Panc1 (cell line): ENCODE measurements at regions not wholly inside any gene's neighbourhood (a gene's known extent, or its start where the extent isn't known, plus 50 kb on each side); places are given as distances from the start of the nearest gene placed in this dataset.
"Not testable (repeated sequence)": the region's sequence is repeated elsewhere in the genome, so short reads cannot be mapped to it uniquely, and the experiment has no call there.

Experiments used
- ATAC-seq: fragments of 200-7000 bp; cut with Tn5 transposase; 2 replicates; pipeline ENCODE4 v1.9.1; 2020; ENCODE audit warnings: mild to moderate bottlenecking, moderate library complexity
- BruUV-seq: library from RNA; stranded (reverse); fragments of 400-500 nt; replicated peaks from 2 replicates; lab custom pipeline; 2021; lab: Mats Ljungman, UMichigan
- CTCF ChIA-PET: fragments of 300-600 bp; sonication (Branson Sonifier 250); formaldehyde crosslinking; loops from one replicate; lab custom pipeline; 2022; ENCODE audit warnings: antibody characterized with exemption; lab: Charles Lee
- POLR2A ChIA-PET: fragments of 300-600 bp; sonication (Branson Sonifier 250); formaldehyde crosslinking; loops from one replicate; lab custom pipeline; 2022; ENCODE audit warnings: antibody characterized with exemption; lab: Charles Lee
- DNase-seq: peaks from one replicate; pipeline ENCODE4 v3.0.0-alpha.2; 2010; ENCODE audit warnings: low read depth, low spot score
- H3K27ac ChIP-seq: 2 replicates; pipeline ENCODE4 v1.5.1; 2011; ENCODE audit warnings: mild to moderate bottlenecking, low read length, inconsistent platforms
- H3K27me3 ChIP-seq: fragments of 200-500 bp; sonication (Bioruptor generic); 2 replicates; pipeline ENCODE4 v1.6.0; 2014; ENCODE audit warnings: low read length, inconsistent platforms; ENCODE audit not compliant: control insufficient read depth, insufficient read depth
- H3K36me3 ChIP-seq: fragments of 200-500 bp; sonication (Bioruptor generic); 2 replicates; pipeline ENCODE4 v1.5.1; 2014; ENCODE audit warnings: inconsistent platforms, mild to moderate bottlenecking, low read length, moderate library complexity; ENCODE audit not compliant: control insufficient read depth, insufficient read depth
- H3K4me1 ChIP-seq: 2 replicates; pipeline ENCODE4 v1.5.1; 2011; ENCODE audit warnings: inconsistent platforms, mild to moderate bottlenecking, low read length, moderate library complexity; ENCODE audit not compliant: control insufficient read depth, insufficient read depth
- H3K4me3 ChIP-seq, 2 experiments: 2 replicates each; pipeline ENCODE4 v1.5.1; 2011 to 2012; ENCODE audit warnings: low read depth in 2 of 2, low read length in 2 of 2, mild to moderate bottlenecking in 2 of 2, inconsistent platforms in 1 of 2, moderate library complexity in 1 of 2
- H3K9me3 ChIP-seq: fragments of 200-500 bp; sonication (Bioruptor generic); 2 replicates; pipeline ENCODE4 v1.5.1; 2014; ENCODE audit warnings: low read depth, mild to moderate bottlenecking, inconsistent platforms, low read length, moderate library complexity; ENCODE audit not compliant: control insufficient read depth, insufficient read depth
- POLR2AphosphoS5 ChIP-seq: IDR thresholded peaks from 2 replicates; pipeline ENCODE4 v1.6.1; 2012; ENCODE audit warnings: mild to moderate bottlenecking, low read depth, low read length, moderate library complexity
- SIN3A ChIP-seq: IDR thresholded peaks from 2 replicates; pipeline ENCODE4 v1.6.1; 2012; ENCODE audit warnings: low read depth, mild to moderate bottlenecking, low read length, moderate library complexity, borderline replicate concordance; ENCODE audit not compliant: insufficient read depth
- TCF7L2 ChIP-seq: IDR thresholded peaks from 2 replicates; pipeline ENCODE4 v1.6.1; 2011; ENCODE audit warnings: mild to moderate bottlenecking, low read depth, low read length, inconsistent platforms
- in situ Hi-C: cut with HindIII; loops from 2 replicates; pipeline ENCODE4 v1.10.0; 2016; ENCODE audit warnings: low sequenced_read_pairs, low pct_unique_long_range_greater_than_20kb
- intact Hi-C: fragments of 100-400 bp; cut with micrococcal nuclease; formaldehyde crosslinking; loops from one replicate; pipeline ENCODE4 v1.10.0; 2022; ENCODE audit not compliant: unreplicated experiment
- TF ChIP-seq, protein P1 (sequence below), 2 experiments: IDR thresholded peaks; 2 replicates each; pipeline ENCODE4 v1.6.1; 2011 to 2012; ENCODE audit warnings: low read depth in 2 of 2, control low read depth in 1 of 2, low read length in 1 of 2, mild to moderate bottlenecking in 1 of 2, moderate library complexity in 1 of 2; ENCODE audit not compliant: insufficient read depth in 1 of 2
- TF ChIP-seq, protein P2 (sequence below): fragments of 450-650 bp; IDR thresholded peaks from 2 replicates; pipeline ENCODE4 v1.5.1; 2017; ENCODE audit warnings: mild to moderate bottlenecking

DNA sequence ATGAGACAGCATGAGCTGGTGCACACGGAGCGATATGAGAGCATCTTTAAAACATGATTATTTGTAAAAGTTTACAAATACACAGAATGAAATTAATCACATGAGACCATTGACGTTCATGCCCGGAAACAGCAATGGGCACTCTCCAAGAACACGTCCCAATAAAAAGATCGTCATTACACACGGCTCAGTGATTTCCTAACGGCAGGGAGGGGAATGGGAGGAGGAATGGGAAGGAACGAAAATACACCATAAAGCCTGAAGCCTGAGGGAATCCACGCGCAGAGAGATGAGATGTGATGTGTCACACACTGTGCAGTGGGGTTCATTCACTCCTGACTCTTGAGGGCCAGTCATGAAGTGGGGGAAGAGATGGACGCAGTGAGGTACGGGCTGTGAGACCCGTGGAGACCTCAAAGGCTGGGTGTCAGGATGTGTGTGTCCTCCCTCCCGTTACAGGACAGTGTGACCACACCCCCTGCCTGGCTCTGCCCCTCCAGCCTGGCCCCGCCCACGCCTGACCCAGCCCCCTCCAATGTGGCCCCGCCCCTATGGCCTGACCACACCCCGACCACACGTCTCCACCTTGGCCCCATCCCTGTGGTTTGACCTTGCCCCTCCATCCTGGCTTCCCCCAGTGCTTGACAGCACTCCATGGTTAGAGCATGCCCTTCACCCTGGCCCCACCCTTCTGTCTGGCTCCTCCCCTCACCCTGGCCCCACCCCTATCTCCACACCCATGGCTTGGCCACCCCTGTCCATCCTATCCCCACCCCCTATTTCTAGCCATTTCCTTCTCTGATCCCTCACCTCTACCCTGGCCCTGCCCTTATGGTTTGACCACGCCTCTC, 270.5 kb upstream of the SFSWAP start:
- DNase-seq, intact Hi-C loops, H3K36me3 ChIP-seq, in situ Hi-C loops, H3K4me1 ChIP-seq, H3K4me3 ChIP-seq, POLR2A ChIA-PET, CTCF ChIA-PET, BruUV-seq, H3K9me3 ChIP-seq, H3K27ac ChIP-seq, H3K27me3 ChIP-seq: not testable (repeated sequence)
- ATAC-seq, result 0 out of 2 replicates have a peak, but pooled peaks have one; percentile 35

DNA sequence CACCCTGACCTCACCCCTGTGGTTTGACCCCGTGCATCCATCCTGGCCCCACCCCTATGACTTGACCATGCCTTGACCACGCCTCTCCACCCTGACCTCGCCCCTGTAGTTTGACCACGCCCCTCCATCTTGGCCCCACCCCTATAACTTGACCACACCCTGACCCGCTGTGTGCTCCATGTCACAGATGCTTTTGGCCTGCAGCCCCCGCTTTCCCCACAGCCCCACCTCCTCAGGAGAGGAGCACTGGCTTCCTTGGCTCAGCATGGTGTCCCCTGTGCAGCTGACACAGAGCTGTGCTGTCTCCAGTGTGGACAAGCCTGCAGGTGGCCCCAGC, 269.9 kb upstream of the SFSWAP start:
- Histone ChIP-seq H3K36me3 (no peaks in the 10 kb centered on the region), H3K27ac (no peak overlapping the region), H3K4me1 (no peaks in the 10 kb centered on the region), H3K4me3 (no peak overlapping the region), H3K9me3 (no peaks in the 10 kb centered on the region), H3K27me3 (no peaks in the 10 kb centered on the region; the same call in 1 of the 2 replicates)
- POLR2A ChIA-PET, result no interaction called here
- ATAC-seq (peak; percentile 24; the same call in 1 of the 2 replicates), DNase-seq (no peak)
- intact Hi-C loops (no loop called here), in situ Hi-C loops (no loop called here)
- TF ChIP-seq, protein P1, sequence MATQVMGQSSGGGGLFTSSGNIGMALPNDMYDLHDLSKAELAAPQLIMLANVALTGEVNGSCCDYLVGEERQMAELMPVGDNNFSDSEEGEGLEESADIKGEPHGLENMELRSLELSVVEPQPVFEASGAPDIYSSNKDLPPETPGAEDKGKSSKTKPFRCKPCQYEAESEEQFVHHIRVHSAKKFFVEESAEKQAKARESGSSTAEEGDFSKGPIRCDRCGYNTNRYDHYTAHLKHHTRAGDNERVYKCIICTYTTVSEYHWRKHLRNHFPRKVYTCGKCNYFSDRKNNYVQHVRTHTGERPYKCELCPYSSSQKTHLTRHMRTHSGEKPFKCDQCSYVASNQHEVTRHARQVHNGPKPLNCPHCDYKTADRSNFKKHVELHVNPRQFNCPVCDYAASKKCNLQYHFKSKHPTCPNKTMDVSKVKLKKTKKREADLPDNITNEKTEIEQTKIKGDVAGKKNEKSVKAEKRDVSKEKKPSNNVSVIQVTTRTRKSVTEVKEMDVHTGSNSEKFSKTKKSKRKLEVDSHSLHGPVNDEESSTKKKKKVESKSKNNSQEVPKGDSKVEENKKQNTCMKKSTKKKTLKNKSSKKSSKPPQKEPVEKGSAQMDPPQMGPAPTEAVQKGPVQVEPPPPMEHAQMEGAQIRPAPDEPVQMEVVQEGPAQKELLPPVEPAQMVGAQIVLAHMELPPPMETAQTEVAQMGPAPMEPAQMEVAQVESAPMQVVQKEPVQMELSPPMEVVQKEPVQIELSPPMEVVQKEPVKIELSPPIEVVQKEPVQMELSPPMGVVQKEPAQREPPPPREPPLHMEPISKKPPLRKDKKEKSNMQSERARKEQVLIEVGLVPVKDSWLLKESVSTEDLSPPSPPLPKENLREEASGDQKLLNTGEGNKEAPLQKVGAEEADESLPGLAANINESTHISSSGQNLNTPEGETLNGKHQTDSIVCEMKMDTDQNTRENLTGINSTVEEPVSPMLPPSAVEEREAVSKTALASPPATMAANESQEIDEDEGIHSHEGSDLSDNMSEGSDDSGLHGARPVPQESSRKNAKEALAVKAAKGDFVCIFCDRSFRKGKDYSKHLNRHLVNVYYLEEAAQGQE (IDR thresholded peaks at IDR 0.05; ENCODE audit: insufficient read depth in 1 of 2, low read depth in 2 of 2, low read length in 1 of 2), result no peak
- TF ChIP-seq POLR2AphosphoS5 (no peak), TCF7L2 (no peak), SIN3A (no peak)
- TF ChIP-seq, protein P2, sequence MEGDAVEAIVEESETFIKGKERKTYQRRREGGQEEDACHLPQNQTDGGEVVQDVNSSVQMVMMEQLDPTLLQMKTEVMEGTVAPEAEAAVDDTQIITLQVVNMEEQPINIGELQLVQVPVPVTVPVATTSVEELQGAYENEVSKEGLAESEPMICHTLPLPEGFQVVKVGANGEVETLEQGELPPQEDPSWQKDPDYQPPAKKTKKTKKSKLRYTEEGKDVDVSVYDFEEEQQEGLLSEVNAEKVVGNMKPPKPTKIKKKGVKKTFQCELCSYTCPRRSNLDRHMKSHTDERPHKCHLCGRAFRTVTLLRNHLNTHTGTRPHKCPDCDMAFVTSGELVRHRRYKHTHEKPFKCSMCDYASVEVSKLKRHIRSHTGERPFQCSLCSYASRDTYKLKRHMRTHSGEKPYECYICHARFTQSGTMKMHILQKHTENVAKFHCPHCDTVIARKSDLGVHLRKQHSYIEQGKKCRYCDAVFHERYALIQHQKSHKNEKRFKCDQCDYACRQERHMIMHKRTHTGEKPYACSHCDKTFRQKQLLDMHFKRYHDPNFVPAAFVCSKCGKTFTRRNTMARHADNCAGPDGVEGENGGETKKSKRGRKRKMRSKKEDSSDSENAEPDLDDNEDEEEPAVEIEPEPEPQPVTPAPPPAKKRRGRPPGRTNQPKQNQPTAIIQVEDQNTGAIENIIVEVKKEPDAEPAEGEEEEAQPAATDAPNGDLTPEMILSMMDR, result no peak
- CTCF ChIA-PET, result no interaction called here
- no TSS peak for BruUV-seq

DNA sequence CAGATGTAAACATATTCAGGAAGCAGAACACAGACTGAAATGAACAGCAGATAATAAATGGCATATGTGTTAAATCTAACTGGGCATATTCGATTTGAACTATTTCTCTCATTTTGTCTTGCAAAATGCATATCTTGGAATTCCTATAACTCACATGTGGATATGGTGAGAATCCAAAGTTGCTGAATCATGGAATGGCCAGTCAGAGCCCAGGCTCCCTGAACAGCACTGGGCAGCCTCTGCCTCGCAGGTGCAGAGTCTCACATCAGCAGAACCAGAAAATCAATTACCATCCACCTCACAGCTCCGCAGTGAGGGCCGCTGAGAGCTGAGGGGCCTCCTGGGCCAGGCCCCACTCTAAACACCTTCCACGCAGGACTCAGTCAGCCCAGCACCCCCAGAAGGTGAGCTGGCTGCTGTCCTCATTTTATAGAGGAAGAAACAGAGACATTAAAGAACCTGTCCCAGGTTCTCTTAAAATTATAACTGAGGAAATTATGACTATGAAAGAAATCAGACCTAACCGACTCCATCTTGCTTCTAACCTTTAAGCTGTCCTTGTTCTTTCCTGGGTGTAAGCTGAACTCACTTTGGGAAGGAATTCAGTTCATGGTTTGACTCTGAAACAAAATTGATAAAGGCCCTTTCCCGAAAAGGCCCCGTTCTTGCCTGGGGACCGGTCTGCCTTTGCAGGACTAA, 269.1 kb upstream of the SFSWAP start:
- in situ Hi-C loops, result no loop called here
- ChIA-PET CTCF (no interaction called here), POLR2A (no interaction called here)
- ATAC-seq, result no peak
- no peak for DNase-seq
- no peaks in the 10 kb centered on the region for H3K36me3 ChIP-seq
- H3K4me1 ChIP-seq, result no peaks in the 10 kb centered on the region
- no peak overlapping the region for H3K27ac ChIP-seq
- intact Hi-C loops, result no loop called here
- no peaks in the 10 kb centered on the region; the same call in 1 of the 2 replicates for H3K27me3 ChIP-seq
- no TSS peak for BruUV-seq
- H3K4me3 ChIP-seq, result no peak overlapping the region
- TF ChIP-seq, protein P1 (IDR thresholded peaks at IDR 0.05; ENCODE audit: insufficient read depth in 1 of 2, low read depth in 2 of 2, low read length in 1 of 2), result no peak
- TF ChIP-seq SIN3A (no peak), TCF7L2 (no peak), POLR2AphosphoS5 (no peak)
- TF ChIP-seq, protein P2, result no peak
- H3K9me3 ChIP-seq, result no peaks in the 10 kb centered on the region
